GM12874 (cell line): ENCODE measurements at regions not wholly inside any gene's neighbourhood (a gene's known extent, or its start where the extent isn't known, plus 50 kb on each side); places are given as distances from the start of the nearest gene placed in this dataset.

Experiments used
- CTCF ChIP-seq: IDR thresholded peaks from 2 replicates; pipeline ENCODE4 v1.5.1; 2011; ENCODE audit warnings: low read depth, mild to moderate bottlenecking, control low read depth, low read length, moderate library complexity; ENCODE audit not compliant: insufficient read depth

- no peak for TF ChIP-seq CTCF
Measured at GRCh38 chr6:45718871-45719270, 296.8 kb downstream of the CLIC5 start.

- TF ChIP-seq CTCF: no peak
Measured at GRCh38 chr6:45718131-45718530, 297.5 kb downstream of the CLIC5 start.

- TF ChIP-seq CTCF: no peak
Measured at GRCh38 chr6:45717715-45718114, 297.9 kb downstream of the CLIC5 start.

- no peak for TF ChIP-seq CTCF
Measured at GRCh38 chr6:45717027-45717426, 298.6 kb downstream of the CLIC5 start.

GRCh38 chr6:45715508-45715803 lies 300.2 kb downstream of the CLIC5 start:
- TF ChIP-seq CTCF: no peak

GRCh38 chr6:45714741-45715507 lies 300.7 kb downstream of the CLIC5 start:
- TF ChIP-seq CTCF: peak; percentile 62

- TF ChIP-seq CTCF: no peak
Measured at GRCh38 chr6:45714006-45714730, 301.5 kb downstream of the CLIC5 start.
